ENCODE measurements at regions not wholly inside any gene's neighbourhood (a gene's known extent, or its start where the extent isn't known, plus 50 kb on each side); places are given as distances from the start of the nearest gene placed in this dataset.
A peak's percentile ranks its signal among the peaks of the same experiment; 100 is the strongest.

DNA sequence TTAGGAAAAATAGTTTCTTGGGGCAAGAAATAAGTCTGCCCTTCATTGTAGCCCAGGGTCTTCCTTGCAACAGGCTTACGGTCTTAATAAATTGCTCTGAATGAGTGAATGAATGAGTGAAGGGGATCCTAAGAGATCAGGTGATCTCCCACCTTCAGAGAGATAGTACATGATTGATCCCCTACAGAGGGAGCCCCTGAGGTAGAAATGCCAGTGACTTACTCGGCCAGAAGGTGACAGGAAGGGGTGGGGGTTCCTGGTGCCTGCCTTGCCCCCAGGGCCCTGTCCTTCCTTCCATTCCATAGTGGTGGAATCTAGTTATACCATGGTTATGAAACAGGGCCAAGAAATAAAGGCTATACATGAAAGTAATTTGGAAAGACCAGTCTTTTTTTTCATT lies 215.3 kb upstream of the SSTR4 start:
- no peak overlapping the region for H2BK20ac ChIP-seq (ENCODE audit: low read depth, low read length, poor library complexity, severe bottlenecking)
- no peak overlapping the region for H3K27ac ChIP-seq (ENCODE audit: insufficient read length, low read depth, low read length)
- no peak overlapping the region for H3K9ac ChIP-seq (ENCODE audit: extremely low read depth, insufficient read length, low read length)
- no peak overlapping the region for H3T11ph ChIP-seq (ENCODE audit: low read length)
- no peaks in the 10 kb centered on the region for H3K79me1 ChIP-seq (ENCODE audit: insufficient read depth, low read depth, low read length, poor library complexity, severe bottlenecking)
- no peaks in the 10 kb centered on the region for H3K36me3 Mint-ChIP-seq (ENCODE audit: insufficient read depth in 1 of 3, low read depth in 3 of 3)
- H2AK5ac ChIP-seq (ENCODE audit: insufficient read length, low read length), result no peak overlapping the region
- WGBS (ENCODE audit: extremely low coverage, insufficient read length, low lambda C conversion rate), result no CpG with 5 or more reads among the region's 2 CpGs
- no peak overlapping the region for H4K5ac ChIP-seq (ENCODE audit: insufficient read length, low read depth, low read length)
- H3K4me1 Mint-ChIP-seq, result peaks cover 0 to 12% of the 10 kb centered on the region in 2 experiments; a peak in 1 of 4 replicates
- no peaks in the 10 kb centered on the region for H3K23me2 ChIP-seq (ENCODE audit: insufficient read length, low read depth, low read length, poor library complexity, severe bottlenecking)
- no peaks in the 10 kb centered on the region for H3K9me3 ChIP-seq (ENCODE audit: control insufficient read depth, low read depth, low read length)
- no peak overlapping the region for H3K27ac Mint-ChIP-seq
- no peak overlapping the region for H2BK12ac ChIP-seq (ENCODE audit: insufficient read length, low read depth, low read length)
- no peak overlapping the region for H2BK5ac ChIP-seq (ENCODE audit: insufficient read length, low read length)
- no peak overlapping the region for H3K18ac ChIP-seq (ENCODE audit: insufficient read length, low read depth, low read length)
- H4K20me1 ChIP-seq (ENCODE audit: control insufficient read depth, insufficient read depth, insufficient read length), result no peaks in the 10 kb centered on the region
- no peak overlapping the region for H3K56ac ChIP-seq (ENCODE audit: insufficient read length, low read depth, low read length)
- DNase-seq, result no peak
- H3K27me3 ChIP-seq (ENCODE audit: insufficient read depth, low read length), result no peaks in the 10 kb centered on the region
- no peak overlapping the region for H3K4me3 Mint-ChIP-seq
- no peak overlapping the region for H4K8ac ChIP-seq (replicated peaks; ENCODE audit: insufficient read length, low read depth, low read length)
- H4K91ac ChIP-seq (ENCODE audit: insufficient read length, low read depth, low read length), result no peak overlapping the region
- peaks cover 3% of the 10 kb centered on the region for H3K27me3 Mint-ChIP-seq (ENCODE audit: low read depth)
- H2BK15ac ChIP-seq (ENCODE audit: low read depth, low read length), result no peak overlapping the region
- TF ChIP-seq, protein P1, sequence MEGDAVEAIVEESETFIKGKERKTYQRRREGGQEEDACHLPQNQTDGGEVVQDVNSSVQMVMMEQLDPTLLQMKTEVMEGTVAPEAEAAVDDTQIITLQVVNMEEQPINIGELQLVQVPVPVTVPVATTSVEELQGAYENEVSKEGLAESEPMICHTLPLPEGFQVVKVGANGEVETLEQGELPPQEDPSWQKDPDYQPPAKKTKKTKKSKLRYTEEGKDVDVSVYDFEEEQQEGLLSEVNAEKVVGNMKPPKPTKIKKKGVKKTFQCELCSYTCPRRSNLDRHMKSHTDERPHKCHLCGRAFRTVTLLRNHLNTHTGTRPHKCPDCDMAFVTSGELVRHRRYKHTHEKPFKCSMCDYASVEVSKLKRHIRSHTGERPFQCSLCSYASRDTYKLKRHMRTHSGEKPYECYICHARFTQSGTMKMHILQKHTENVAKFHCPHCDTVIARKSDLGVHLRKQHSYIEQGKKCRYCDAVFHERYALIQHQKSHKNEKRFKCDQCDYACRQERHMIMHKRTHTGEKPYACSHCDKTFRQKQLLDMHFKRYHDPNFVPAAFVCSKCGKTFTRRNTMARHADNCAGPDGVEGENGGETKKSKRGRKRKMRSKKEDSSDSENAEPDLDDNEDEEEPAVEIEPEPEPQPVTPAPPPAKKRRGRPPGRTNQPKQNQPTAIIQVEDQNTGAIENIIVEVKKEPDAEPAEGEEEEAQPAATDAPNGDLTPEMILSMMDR (conservative IDR thresholded peaks at IDR 0.05), result peak; percentile 41; the same call in 2 of the 3 replicates
- H2AFZ ChIP-seq (ENCODE audit: low read length), result no peak overlapping the region
- H3K79me2 ChIP-seq (ENCODE audit: insufficient read depth, low read length), result no peaks in the 10 kb centered on the region
- peaks cover 3% of the 10 kb centered on the region; the same call in 1 of the 2 replicates for H3K4me1 ChIP-seq (ENCODE audit: insufficient read depth, low read length)
- H3K9me3 Mint-ChIP-seq, result peaks cover 0 to 2% of the 10 kb centered on the region in 2 experiments; a peak in 1 of 5 replicates
- H3K4me2 ChIP-seq (ENCODE audit: insufficient read depth, insufficient read length, low read length), result no peak overlapping the region
- no peak overlapping the region for H3K14ac ChIP-seq (ENCODE audit: insufficient read depth, low read length)
- H3K23ac ChIP-seq (ENCODE audit: insufficient read length, low read depth, low read length), result no peak overlapping the region
- H2BK120ac ChIP-seq (ENCODE audit: low read depth, low read length, poor library complexity, severe bottlenecking), result no peak overlapping the region
- H3K4ac ChIP-seq (ENCODE audit: low read depth, low read length), result no peak overlapping the region
